Epithelial cell of esophagus (primary cell): ENCODE measurements at regions not wholly inside any gene's neighbourhood (a gene's known extent, or its start where the extent isn't known, plus 50 kb on each side); places are given as distances from the start of the nearest gene placed in this dataset.

Experiments
- DNase-seq: peaks from one replicate; pipeline ENCODE4 v3.0.0; 2010; ENCODE audit warnings: low read depth
- H3K4me3 ChIP-seq: 2 replicates; pipeline ENCODE4 v1.5.1; 2011; ENCODE audit warnings: mild to moderate bottlenecking, low read length, control low read depth
- TF ChIP-seq, protein P1 (sequence below): IDR thresholded peaks from 2 replicates; pipeline ENCODE4 v1.5.1; 2011; ENCODE audit warnings: low read depth, mild to moderate bottlenecking, low read length, control low read depth, inconsistent platforms; ENCODE audit not compliant: insufficient read depth; ENCODE audit errors: missing control alignments

- TF ChIP-seq, protein P1, sequence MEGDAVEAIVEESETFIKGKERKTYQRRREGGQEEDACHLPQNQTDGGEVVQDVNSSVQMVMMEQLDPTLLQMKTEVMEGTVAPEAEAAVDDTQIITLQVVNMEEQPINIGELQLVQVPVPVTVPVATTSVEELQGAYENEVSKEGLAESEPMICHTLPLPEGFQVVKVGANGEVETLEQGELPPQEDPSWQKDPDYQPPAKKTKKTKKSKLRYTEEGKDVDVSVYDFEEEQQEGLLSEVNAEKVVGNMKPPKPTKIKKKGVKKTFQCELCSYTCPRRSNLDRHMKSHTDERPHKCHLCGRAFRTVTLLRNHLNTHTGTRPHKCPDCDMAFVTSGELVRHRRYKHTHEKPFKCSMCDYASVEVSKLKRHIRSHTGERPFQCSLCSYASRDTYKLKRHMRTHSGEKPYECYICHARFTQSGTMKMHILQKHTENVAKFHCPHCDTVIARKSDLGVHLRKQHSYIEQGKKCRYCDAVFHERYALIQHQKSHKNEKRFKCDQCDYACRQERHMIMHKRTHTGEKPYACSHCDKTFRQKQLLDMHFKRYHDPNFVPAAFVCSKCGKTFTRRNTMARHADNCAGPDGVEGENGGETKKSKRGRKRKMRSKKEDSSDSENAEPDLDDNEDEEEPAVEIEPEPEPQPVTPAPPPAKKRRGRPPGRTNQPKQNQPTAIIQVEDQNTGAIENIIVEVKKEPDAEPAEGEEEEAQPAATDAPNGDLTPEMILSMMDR, result no peak
- no peak for DNase-seq
Observed at GRCh38 chr20:47872341-47872740, 87.1 kb upstream of the SULF2 start.

GRCh38 chr20:47870475-47870874 lies 85.2 kb upstream of the SULF2 start:
- TF ChIP-seq, protein P1, result no peak
- no peak overlapping the region for H3K4me3 ChIP-seq
- no peak for DNase-seq

More at GRCh38 chr20:47872341-47872740, 87.1 kb upstream of the SULF2 start:
- H3K4me3 ChIP-seq, result no peak overlapping the region

- TF ChIP-seq, protein P1, result no peak
- DNase-seq, result no peak
- H3K4me3 ChIP-seq, result no peak overlapping the region
Observed at GRCh38 chr20:47868744-47869143, 83.5 kb upstream of the SULF2 start.

- DNase-seq, result no peak
- no peak overlapping the region for H3K4me3 ChIP-seq
- TF ChIP-seq, protein P1, result no peak
Observed at GRCh38 chr20:47868236-47868635, 83.0 kb upstream of the SULF2 start.

GRCh38 chr20:47867831-47868230 lies 82.5 kb upstream of the SULF2 start:
- DNase-seq, result no peak

GRCh38 chr20:47866480-47866879 lies 81.2 kb upstream of the SULF2 start:
- H3K4me3 ChIP-seq, result no peak overlapping the region
- DNase-seq, result no peak
- TF ChIP-seq, protein P1, result no peak

More at GRCh38 chr20:47867831-47868230, 82.5 kb upstream of the SULF2 start:
- TF ChIP-seq, protein P1, result no peak
- H3K4me3 ChIP-seq, result no peak overlapping the region

DNA sequence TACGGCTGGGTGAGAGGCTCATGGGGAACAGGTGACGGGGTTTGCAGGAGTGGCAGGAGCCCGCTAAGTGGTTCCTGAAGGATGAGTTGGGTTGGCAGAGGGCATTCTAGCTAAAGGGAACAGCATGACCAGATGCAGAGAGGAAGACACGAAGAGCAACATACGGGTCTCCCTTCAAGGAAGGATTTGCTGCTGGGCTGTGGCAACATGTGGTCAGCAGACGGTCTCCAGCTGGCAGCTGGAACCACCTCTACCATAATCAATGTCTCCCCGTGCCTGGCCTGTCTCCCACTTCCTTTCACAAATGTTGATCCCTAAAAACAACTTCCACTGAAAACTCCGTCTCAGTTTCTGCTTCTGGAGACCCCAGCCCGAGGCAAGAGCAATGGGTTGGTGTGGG lies 80.6 kb upstream of the SULF2 start:
- TF ChIP-seq, protein P1, result no peak
- no peak overlapping the region for H3K4me3 ChIP-seq
- DNase-seq, result no peak
